ENCODE measurements at regions not wholly inside any gene's neighbourhood (a gene's known extent, or its start where the extent isn't known, plus 50 kb on each side); places are given as distances from the start of the nearest gene placed in this dataset.

DNA sequence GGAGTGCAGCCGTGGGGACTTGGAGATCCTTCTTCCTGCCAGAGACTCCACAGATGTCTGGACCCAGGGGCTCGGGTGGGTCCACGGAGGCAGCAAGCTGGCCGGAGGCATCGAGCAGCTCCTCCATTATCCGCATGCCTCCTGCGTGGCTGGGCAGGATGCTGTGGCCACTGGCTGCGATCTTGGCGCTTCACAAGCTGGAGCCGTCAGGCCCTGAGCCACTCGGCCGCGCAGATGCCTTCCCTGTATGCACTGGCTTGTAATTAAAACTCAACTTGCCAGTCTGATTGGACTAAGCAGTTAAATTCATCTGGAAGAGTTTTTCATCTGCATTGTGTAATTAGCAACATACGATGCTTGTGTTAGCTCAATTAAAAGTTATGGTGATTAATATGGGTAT lies 151.5 kb downstream of the AACS start:
- Mint-ChIP-seq H3K36me3 (no peaks in the 10 kb centered on the region), H3K27me3 (peaks cover 1% of the 10 kb centered on the region), H3K9me3 (no peaks in the 10 kb centered on the region), H3K4me1 (no peaks in the 10 kb centered on the region), H3K4me3 (no peak overlapping the region), H3K27ac (no peak overlapping the region)

- H3K9me3 Mint-ChIP-seq: no peaks in the 10 kb centered on the region
- H3K36me3 Mint-ChIP-seq: no peaks in the 10 kb centered on the region
- H3K4me3 Mint-ChIP-seq: no peak overlapping the region
- H3K4me1 Mint-ChIP-seq: no peaks in the 10 kb centered on the region
- no peak overlapping the region for H3K27ac Mint-ChIP-seq
- peaks cover 1% of the 10 kb centered on the region for H3K27me3 Mint-ChIP-seq
Measured at GRCh38 chr12:125217308-125217707, 152.1 kb downstream of the AACS start.

GRCh38 chr12:125218952-125219351 lies 153.7 kb downstream of the AACS start:
- H3K36me3 Mint-ChIP-seq: no peaks in the 10 kb centered on the region
- no peaks in the 10 kb centered on the region for H3K4me1 Mint-ChIP-seq
- no peak overlapping the region for H3K27ac Mint-ChIP-seq
- H3K4me3 Mint-ChIP-seq: no peak overlapping the region
- H3K27me3 Mint-ChIP-seq: peaks cover 1% of the 10 kb centered on the region
- H3K9me3 Mint-ChIP-seq: no peaks in the 10 kb centered on the region

DNA sequence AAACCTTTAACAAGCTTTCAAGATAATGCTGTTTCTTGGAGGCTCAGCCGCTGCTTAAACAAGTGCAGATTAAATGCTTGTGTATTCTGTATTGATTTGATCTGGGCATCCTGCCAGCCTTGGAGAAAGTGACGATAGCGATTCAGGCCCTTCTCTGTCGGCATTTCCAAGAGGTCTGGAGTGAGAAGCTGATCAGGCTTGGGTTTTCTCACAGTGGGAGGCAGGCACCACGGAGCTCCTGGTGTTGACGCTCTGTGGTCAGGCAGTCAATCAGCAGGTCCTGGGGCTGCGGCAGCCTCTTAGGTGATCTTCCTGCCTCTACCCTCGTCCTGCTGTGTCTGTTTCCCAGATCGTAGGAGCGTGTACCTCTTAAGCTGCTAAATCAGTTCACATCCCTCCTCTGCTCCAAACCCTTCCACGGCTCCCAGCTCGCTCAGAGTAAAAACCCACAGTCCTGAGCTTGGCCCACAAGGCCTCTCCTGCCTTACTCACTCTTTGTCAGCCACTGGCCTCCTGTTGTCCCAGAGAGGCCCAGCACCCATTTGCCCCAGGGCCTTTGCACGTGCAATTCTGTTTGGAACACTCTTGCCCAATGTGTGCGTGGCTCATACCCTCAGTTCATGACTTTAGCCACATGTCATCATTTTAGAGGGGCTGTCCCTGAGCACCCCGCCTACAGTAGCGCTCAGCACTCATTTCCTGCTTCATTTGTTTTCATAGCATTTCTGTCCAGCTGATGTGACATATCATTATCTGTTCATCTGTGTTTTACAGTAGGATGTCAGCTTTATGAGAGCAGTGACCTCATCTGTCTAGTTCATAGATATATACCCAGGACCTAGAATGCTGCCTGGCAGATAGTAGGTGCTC lies 155.4 kb downstream of the AACS start:
- H3K27ac Mint-ChIP-seq: no peak overlapping the region
- H3K36me3 Mint-ChIP-seq: no peaks in the 10 kb centered on the region
- H3K4me3 Mint-ChIP-seq: no peak overlapping the region
- H3K9me3 Mint-ChIP-seq: no peaks in the 10 kb centered on the region
- H3K4me1 Mint-ChIP-seq: no peaks in the 10 kb centered on the region
- H3K27me3 Mint-ChIP-seq: peaks cover 1% of the 10 kb centered on the region

- no peak overlapping the region for H3K4me3 Mint-ChIP-seq
- no peaks in the 10 kb centered on the region for H3K36me3 Mint-ChIP-seq
- H3K27me3 Mint-ChIP-seq: peaks cover 1% of the 10 kb centered on the region
- no peaks in the 10 kb centered on the region for H3K9me3 Mint-ChIP-seq
- no peaks in the 10 kb centered on the region for H3K4me1 Mint-ChIP-seq
- H3K27ac Mint-ChIP-seq: no peak overlapping the region
Measured at GRCh38 chr12:125221602-125222001, 156.4 kb downstream of the AACS start.

DNA sequence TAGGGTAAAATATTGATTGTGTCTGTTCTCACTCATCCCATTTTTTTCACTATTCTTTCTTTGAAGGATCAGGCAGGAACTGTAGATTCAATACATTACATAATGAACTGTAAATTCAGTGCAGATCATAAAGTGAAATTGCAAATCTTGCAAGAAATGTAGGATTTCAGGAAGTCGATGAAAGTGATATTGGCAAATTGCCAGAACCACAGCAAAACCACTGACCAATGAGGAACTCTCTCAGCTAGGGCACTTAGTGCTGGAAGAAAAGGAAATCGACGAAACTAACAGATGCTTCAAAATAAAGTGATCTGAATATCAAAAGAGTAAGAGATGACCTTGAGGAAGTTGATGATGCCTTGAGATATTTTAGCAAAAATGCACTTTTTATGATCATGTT lies 157.6 kb downstream of the AACS start:
- peaks cover 1% of the 10 kb centered on the region for H3K27me3 Mint-ChIP-seq
- H3K4me1 Mint-ChIP-seq: no peaks in the 10 kb centered on the region
- H3K36me3 Mint-ChIP-seq: no peaks in the 10 kb centered on the region
- H3K27ac Mint-ChIP-seq: no peak overlapping the region
- no peaks in the 10 kb centered on the region for H3K9me3 Mint-ChIP-seq
- H3K4me3 Mint-ChIP-seq: no peak overlapping the region

GRCh38 chr12:125225641-125226040 lies 160.4 kb downstream of the AACS start:
- no peak overlapping the region for H3K4me3 Mint-ChIP-seq
- H3K27me3 Mint-ChIP-seq: peaks cover 4% of the 10 kb centered on the region
- H3K36me3 Mint-ChIP-seq: no peaks in the 10 kb centered on the region
- no peaks in the 10 kb centered on the region for H3K9me3 Mint-ChIP-seq
- no peaks in the 10 kb centered on the region for H3K4me1 Mint-ChIP-seq
- H3K27ac Mint-ChIP-seq: no peak overlapping the region

DNA sequence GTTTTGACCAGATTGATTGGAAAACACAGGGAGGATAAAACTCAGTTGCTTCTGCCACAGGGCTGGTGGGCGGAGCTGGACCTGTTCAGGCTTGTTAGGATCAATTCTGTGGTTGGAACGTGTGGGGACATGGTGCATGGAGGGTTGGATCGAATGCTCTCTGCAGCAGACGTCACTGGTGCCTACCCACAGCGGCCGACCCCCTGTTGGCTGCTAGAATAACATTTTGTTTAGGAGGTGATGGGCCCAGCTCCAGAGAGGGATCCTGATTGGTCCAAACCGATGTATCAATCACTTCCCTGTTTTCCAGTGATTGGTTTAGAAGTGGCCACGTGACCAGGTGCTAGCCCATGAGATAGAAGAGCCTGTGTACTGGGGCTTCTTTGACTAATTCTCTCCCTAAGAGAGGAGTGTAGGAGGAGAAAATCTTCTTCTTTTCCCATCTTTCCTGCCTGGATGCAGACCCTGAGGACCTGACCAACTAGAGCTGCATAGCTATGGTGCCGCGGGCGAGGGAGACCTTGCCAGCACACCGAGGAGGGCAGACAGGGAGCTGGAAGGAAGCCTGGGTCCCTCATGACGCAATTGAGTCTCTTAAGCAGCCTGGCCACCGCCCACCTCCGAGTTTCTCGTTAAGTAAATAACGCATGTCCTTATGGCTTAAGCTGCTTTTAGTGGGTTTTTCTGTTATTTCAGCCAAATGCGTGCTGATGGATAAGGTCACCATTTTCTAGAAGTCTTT lies 163.5 kb downstream of the AACS start:
- Mint-ChIP-seq H3K4me1 (no peaks in the 10 kb centered on the region), H3K27ac (no peak overlapping the region), H3K4me3 (no peak overlapping the region), H3K27me3 (peaks cover 5% of the 10 kb centered on the region), H3K9me3 (peaks cover 4% of the 10 kb centered on the region), H3K36me3 (no peaks in the 10 kb centered on the region)

DNA sequence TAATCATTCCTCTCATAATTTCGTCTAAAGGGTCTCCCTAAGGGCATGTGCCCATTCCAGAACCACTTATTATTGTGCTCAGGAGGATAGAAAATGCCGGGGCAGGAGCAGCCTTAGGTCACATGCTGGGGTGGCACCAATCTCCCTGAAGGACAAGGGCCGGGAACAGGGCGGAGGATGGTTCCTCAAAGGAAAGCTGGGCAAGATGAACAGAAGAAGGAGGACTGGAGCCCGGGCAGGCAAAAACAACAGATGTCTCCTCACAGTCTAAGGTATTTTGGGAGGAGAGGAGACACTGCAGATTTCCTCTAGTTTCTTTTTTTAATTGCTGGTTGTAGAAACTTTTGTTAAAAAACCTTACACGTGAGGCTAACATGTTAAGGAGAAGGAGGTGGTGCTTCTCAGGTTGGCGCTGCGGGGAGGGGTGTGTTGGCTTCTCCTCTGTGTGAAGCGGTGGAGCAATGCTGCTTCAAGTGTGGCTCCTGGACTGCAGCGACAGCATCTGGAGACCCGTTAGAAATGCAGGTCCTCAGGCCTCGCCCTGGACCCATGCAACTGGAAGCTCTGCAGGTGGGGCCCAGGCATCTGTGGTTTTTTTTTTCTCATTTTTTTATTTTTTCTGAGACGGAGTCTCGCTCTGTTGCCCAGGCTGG lies 164.8 kb downstream of the AACS start:
- peaks cover 7% of the 10 kb centered on the region for H3K27me3 Mint-ChIP-seq
- no peak overlapping the region for H3K4me3 Mint-ChIP-seq
- no peak overlapping the region for H3K27ac Mint-ChIP-seq
- no peaks in the 10 kb centered on the region for H3K4me1 Mint-ChIP-seq
- H3K36me3 Mint-ChIP-seq: no peaks in the 10 kb centered on the region
- H3K9me3 Mint-ChIP-seq: peaks cover 4% of the 10 kb centered on the region

GRCh38 chr12:125233319-125233718 lies 168.1 kb downstream of the AACS start:
- no peak overlapping the region for H3K27ac Mint-ChIP-seq
- no peaks in the 10 kb centered on the region for H3K36me3 Mint-ChIP-seq
- H3K27me3 Mint-ChIP-seq: peaks cover 10% of the 10 kb centered on the region
- H3K9me3 Mint-ChIP-seq: peaks cover 4% of the 10 kb centered on the region
- H3K4me1 Mint-ChIP-seq: no peaks in the 10 kb centered on the region
- no peak overlapping the region for H3K4me3 Mint-ChIP-seq

DNA sequence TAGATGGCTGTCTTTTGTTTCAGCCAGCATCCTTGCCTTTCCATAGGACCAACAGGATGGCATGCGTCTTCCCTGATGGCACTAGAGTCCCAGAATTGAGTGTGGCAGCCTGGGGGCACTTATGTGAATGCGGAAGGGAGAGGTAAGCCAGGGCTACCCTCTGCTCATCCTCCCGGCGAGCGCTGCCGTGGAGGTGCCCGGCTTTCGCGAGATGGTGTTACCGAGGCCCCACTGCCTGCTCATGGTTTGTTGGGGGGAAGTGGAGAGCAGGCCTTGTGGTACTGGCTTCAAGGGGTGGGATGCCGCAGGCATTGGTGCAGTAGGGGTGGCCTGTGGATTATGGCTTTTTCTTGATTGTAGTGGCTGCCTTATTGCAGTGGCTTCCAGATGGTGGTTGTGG lies 174.3 kb downstream of the AACS start:
- H3K27me3 Mint-ChIP-seq: peaks cover 10% of the 10 kb centered on the region
- no peak overlapping the region for H3K27ac Mint-ChIP-seq
- no peaks in the 10 kb centered on the region for H3K36me3 Mint-ChIP-seq
- no peaks in the 10 kb centered on the region for H3K9me3 Mint-ChIP-seq
- no peaks in the 10 kb centered on the region for H3K4me1 Mint-ChIP-seq
- no peak overlapping the region for H3K4me3 Mint-ChIP-seq

GRCh38 chr12:125240717-125241116 lies 175.5 kb downstream of the AACS start:
- Mint-ChIP-seq H3K27ac (no peak overlapping the region), H3K4me1 (no peaks in the 10 kb centered on the region), H3K36me3 (no peaks in the 10 kb centered on the region), H3K9me3 (no peaks in the 10 kb centered on the region), H3K27me3 (peaks cover 11% of the 10 kb centered on the region), H3K4me3 (no peak overlapping the region)

DNA sequence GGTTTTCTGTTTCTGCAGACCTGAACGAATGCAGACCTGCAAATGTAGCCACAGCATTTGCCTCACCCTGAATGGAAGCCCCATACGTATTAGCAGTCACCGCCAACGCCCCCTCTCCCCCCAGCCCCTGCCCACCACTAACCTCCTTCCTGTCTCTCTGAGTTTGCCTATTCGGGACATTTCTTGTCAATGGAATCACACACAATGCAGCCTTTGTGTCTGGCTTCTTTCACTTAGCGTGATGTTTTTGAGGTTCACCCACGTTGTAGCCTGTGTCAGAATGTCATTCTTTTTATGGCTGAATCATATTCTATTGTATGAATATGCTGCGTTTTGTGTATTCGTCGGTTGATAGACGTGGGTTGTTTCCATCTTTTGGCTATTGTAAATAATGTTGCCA lies 178.6 kb downstream of the AACS start:
- H3K36me3 Mint-ChIP-seq: no peaks in the 10 kb centered on the region
- peaks cover 13% of the 10 kb centered on the region for H3K27me3 Mint-ChIP-seq
- H3K4me1 Mint-ChIP-seq: no peaks in the 10 kb centered on the region
- H3K9me3 Mint-ChIP-seq: no peaks in the 10 kb centered on the region
- H3K27ac Mint-ChIP-seq: no peak overlapping the region
- no peak overlapping the region for H3K4me3 Mint-ChIP-seq

GRCh38 chr12:125244338-125244737 lies 179.1 kb downstream of the AACS start:
- no peaks in the 10 kb centered on the region for H3K36me3 Mint-ChIP-seq
- no peak overlapping the region for H3K4me3 Mint-ChIP-seq
- no peaks in the 10 kb centered on the region for H3K9me3 Mint-ChIP-seq
- H3K27ac Mint-ChIP-seq: no peak overlapping the region
- H3K27me3 Mint-ChIP-seq: peaks cover 11% of the 10 kb centered on the region
- H3K4me1 Mint-ChIP-seq: no peaks in the 10 kb centered on the region

DNA sequence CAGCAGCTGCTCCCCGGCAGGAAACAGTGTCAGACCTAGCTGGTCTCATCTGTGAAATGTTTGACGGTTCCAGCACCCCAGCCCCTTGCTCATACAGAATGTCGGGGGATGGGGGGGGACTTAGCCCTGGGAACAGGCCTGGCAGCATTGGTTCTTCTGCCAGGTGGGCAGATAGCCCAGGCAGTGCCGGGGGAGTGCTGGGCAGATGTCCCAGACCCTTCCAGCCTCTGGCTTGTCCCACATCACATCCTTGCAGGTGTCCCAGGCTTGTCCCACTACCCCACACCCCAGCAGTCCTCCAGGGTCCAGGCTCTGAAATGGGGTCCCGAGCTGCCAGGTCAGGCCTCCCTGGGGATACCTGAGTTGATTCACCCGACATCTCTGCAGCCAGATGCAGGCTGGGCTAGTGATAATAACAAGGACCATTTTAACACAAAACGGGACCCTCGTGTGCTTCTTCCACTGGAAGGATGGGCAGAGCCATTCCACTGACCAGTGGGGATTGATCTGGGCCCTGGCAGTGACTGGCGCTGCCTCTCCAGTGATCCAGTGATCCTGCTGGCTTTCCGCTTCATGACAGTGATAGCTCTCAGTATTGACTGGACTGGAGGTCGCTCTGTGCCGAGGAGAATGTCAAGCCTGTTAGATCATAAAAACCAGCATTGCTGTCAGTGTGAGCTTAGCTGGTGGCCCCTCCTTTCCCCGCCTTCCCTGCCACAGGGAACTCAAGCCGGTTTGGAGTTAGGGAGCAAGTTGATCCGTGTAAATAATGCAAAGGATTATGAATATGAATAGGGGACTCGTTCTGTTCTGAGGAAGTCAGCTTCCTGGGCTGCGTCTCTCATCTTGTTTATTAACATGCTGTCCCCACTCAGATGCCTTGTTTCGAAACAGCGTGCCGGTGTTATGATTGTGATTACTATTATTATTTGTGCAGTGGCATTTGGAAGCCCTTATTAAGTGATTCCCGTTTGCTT lies 180.6 kb downstream of the AACS start:
- no peak overlapping the region for H3K4me3 Mint-ChIP-seq
- H3K4me1 Mint-ChIP-seq: no peaks in the 10 kb centered on the region
- no peak overlapping the region for H3K27ac Mint-ChIP-seq
- H3K27me3 Mint-ChIP-seq: peaks cover 10% of the 10 kb centered on the region
- no peaks in the 10 kb centered on the region for H3K36me3 Mint-ChIP-seq
- no peaks in the 10 kb centered on the region for H3K9me3 Mint-ChIP-seq
